ENCODE measurements at regions not wholly inside any gene's neighbourhood (a gene's known extent, or its start where the extent isn't known, plus 50 kb on each side); places are given as distances from the start of the nearest gene placed in this dataset.

GRCh38 chr2:126437016-126437415 is 218.9 kb upstream of the GYPC start:
- DNase-seq: no peak

DNA sequence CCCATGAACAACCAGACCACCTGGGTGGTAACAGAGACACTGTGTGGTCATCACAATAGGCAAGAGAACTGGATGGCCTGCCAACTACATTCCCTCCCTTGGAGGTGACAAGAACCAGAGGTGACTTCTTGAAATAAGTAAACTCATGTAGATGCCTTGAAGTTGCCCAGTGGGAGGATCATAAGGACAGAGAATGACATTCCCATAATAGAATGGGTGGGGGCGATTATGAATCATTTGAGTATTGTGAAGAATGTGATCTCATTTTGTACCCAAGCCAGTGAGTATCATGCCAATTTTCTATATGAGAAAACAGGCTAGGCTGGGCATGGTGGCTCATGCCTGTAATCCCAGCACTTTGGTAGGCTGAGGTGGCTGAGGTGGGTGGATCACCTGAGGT is 211.4 kb upstream of the GYPC start:
- no peak for DNase-seq

DNA sequence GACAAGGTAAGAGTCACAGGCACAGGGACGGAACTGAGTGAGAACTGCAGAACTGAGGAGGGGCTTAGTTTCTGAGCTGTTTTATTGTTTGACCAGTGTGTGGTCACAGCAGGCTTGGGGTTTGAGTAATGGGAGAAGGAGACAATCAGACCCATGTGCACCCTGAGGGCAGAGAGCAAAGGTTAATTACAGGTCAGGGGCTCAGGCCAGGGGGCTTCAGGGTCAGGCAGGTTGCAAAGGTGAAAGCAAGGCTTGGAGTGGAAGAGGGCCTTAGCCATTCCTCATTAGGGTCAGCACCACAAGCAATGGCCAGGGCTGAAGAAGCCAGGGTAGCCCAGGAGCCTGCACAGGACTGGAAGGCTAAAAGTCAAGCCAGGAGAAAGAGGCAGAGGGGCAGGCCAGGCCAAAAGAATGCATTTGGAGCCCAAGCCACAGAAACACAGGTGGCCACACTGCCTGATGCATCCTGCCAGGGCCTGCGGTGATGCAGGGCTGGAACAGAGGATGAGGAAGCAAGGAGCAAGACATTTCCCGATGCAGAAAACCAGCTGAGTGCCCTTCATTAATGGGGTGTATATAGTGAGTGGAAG is 209.8 kb upstream of the GYPC start:
- DNase-seq: no peak

DNA sequence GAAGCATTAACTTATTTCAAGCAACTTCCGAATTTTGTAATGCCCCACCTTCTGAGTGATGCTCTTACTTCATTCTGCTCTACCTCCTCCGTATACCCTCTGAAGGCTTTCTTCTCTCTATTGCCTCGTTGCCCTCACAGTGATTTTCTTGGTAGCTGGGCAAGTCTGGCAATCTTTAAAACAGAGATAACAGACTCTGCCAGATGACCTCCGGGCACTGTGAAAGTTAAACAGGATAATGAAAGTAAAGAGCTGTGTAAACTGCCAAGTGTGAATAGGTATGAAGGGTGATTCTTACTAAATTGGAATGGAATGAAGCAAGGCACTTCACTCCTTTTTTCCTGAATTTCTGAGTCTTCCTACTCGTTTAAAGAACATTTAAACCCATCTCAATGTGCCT is 207.3 kb upstream of the GYPC start:
- DNase-seq: no peak

GRCh38 chr2:126449677-126450076 is 206.3 kb upstream of the GYPC start:
- no peak for DNase-seq

GRCh38 chr2:126463892-126464674 is 191.9 kb upstream of the GYPC start:
- DNase-seq: no peak

- DNase-seq: no peak
Measured at GRCh38 chr2:126467367-126468054, 188.4 kb upstream of the GYPC start.

- no peak for DNase-seq
Measured at GRCh38 chr2:126475031-126475430, 180.9 kb upstream of the GYPC start.

DNA sequence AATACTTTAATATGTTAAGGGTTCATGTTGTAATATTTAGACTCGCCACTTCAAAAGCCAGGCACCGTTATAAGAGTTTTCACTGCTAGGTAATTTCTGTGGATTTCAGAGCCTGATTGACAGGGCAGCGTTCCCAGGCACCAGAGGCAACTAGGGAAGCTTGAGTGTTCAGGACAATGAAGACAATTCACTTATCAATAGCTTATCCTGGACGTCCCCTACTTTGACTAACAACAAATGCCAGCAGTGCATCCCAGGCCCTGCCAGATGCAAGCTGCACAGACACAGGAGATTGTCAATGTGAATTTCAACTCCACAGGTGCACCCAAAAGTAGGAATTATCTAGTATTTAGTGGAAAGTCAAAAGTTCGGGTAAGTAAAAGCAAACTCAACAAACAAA is 179.3 kb upstream of the GYPC start:
- DNase-seq: no peak

DNA sequence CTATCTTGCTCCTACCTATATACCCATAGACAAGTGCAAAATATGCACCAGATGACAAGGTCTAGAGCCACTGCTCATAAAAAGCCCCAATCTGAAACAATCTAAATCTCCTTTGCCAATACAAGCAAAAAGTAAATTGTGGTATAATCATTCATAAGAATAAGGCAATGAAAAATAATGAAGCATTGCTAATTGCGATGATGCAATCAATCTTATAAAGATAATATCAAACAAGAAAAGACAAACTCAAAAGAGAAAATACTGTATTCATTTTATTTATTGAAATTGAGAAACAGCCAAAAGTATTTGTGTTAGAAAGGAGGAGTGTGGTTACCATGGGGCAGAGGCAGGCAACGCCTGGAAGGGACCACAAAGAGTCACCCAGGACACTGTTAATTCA is 175.9 kb upstream of the GYPC start:
- DNase-seq: no peak

DNA sequence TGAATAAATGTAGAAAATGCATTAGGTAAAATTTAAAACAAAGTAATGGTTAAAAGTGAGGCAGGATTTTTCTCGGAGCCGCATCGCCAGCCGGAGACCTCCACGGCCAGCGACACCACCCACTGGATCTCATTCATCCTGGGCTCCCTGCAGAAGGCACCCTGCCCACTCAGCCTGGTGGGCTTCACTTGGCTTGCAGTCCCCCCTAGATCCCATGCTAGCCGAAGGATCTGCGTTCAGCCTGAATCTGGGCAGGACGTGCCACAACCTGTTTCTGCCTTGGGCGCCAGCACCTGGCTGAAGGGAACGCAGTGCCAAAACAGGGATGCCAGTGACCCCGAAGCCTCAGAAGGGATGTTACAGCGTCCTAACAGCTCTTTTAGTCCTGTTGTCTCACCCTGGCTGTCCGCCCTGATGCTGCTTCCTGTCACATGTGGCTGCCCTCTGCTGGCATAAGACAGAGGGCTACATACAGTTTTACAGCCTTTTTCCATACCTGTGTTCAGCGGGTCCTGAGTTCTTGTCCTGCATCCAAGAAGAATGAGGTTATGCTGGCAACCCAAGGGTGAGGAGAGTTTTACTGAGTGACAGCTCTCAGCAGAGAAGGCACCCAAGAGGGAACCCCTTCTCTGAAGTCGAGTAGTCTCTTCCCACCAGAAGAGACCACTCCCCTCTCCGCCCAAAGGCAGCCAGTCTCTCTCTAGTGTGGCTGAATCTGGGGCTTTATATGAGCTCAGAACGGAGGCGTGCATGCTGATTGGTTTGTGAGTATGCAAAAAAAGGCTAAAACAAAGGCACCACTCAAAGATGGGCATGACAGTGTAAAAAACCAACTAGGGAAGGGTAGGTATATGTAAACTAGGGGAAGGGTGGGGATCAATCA is 173.1 kb upstream of the GYPC start:
- no peak for DNase-seq

DNA sequence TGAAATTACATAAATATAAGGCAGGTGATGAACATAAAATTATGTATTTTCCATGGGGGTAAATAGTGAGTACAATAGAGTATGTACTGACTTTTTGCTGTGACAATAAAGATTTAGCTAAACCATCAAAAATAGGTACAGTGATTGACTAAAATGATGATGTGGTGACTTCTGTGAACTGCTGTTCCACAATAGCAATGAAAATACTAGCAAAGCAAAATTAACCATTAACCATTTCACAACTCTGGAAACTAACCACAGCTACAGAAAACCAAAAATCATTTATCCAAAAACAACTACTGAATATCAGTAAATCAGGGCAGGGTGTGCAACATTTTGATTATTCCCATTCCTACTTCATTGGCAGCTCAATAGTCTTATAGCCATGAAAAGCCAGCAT is 161.4 kb upstream of the GYPC start:
- no peak for DNase-seq

GRCh38 chr2:126495189-126495588 is 160.8 kb upstream of the GYPC start:
- DNase-seq: no peak

GRCh38 chr2:126496493-126496892 is 159.5 kb upstream of the GYPC start:
- DNase-seq: no peak

GRCh38 chr2:126503476-126503875 is 152.5 kb upstream of the GYPC start:
- no peak for DNase-seq

- no peak for DNase-seq
Measured at GRCh38 chr2:126504949-126505348, 151.0 kb upstream of the GYPC start.

DNA sequence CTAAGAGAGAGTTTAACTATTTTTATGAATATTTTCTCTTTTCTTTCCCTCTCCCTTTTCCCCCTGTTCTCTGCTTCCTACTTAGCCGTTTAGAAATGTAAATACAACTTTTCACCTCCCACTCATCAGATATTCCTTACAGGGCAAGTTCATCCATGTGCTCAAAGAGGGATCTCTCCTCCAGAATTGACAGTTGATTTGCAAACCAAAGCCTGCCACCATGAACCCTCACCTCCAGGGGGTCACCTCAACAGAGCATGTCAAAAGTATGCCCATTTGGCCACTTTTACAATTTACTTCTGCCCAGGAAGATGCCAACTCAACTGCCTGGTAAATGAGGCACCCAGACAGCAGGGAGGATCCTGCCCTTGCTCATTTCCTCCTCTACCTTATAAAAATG is 149.2 kb upstream of the GYPC start:
- DNase-seq: no peak

DNA sequence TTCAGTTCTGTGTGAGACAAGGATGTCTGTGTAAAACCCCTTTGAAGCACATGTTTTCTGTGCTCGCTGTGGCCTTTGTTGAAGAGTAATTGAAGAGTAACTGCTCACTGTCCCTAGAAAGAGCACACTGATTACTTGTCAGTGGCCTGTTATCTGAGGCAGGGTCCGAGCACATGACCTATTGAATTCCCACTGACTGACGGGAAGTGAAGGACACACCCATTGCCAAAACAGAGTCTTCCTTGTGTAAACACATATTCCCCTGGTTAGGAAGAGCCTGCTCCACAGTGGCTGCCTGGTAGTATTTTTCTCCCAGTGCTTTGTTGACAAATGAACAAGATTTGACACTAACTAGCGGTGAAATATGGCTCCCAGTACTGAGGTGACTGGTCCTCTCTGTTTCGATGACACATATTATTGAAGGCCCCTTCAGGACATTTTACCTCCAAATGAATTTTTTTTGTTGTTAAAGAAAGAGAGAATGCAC is 148.5 kb upstream of the GYPC start:
- no peak for DNase-seq

GRCh38 chr2:126510356-126510755 is 145.6 kb upstream of the GYPC start:
- DNase-seq: no peak

GRCh38 chr2:126510960-126511359 is 145.0 kb upstream of the GYPC start:
- DNase-seq: no peak

- no peak for DNase-seq
Measured at GRCh38 chr2:126512026-126512425, 143.9 kb upstream of the GYPC start.

- DNase-seq: no peak
Measured at GRCh38 chr2:126513033-126513432, 142.9 kb upstream of the GYPC start.

DNA sequence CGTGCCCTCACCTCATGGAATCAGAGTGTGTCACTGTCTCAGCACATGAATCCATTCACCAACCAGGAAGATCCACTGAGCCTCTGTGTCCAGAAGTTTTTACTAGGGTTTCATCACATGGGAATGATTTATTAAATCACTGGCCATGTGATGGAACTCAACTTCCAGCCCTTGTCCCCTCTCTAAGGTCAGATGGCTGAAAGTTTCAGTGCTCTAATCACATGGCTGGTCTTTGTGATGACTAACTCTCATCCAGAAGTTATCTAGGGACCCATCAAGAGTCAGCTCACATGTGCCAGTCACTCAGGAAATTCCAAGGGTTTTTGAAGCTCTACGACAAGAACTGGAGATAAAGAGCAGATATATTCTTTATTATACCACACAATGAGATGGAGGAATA is 140.5 kb upstream of the GYPC start:
- DNase-seq: no peak

Data from NCI-H2171 treated with DMSO at 0.1 percent for 48 hours (cell line).